G401 (cell line): ENCODE measurements at regions not wholly inside any gene's neighbourhood (a gene's known extent, or its start where the extent isn't known, plus 50 kb on each side); places are given as distances from the start of the nearest gene placed in this dataset.

Source experiments
- DNase-seq: peaks from one replicate; pipeline ENCODE4 v3.0.0-alpha.2; 2015; ENCODE audit warnings: low spot score
- in situ Hi-C: cut with HindIII; loops from 2 replicates; pipeline ENCODE4 v1.10.0; 2016; ENCODE audit warnings: low sequenced_read_pairs, mixed read lengths

DNA sequence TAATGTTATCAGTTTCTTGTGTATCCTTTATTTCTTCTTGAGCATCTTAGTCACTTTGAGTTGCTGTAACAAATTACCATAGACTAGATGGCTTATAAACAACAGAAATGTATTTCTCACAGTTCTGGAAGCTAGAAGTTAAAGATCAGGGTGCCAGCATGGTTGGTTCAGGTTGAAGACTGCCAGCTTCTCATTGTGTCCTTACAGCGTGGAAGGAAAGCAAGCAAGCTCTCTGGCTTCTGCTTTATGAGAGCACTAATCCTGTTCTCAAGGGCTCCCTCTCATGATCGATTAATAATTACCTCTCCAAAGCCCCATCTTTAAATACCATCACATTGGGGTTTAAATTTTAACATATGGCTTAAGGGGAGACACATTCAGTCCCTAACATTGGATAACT lies 497.2 kb downstream of the RAPGEF2 start:
- peak; percentile 15 for DNase-seq
- in situ Hi-C loops, result no loop called here

DNA sequence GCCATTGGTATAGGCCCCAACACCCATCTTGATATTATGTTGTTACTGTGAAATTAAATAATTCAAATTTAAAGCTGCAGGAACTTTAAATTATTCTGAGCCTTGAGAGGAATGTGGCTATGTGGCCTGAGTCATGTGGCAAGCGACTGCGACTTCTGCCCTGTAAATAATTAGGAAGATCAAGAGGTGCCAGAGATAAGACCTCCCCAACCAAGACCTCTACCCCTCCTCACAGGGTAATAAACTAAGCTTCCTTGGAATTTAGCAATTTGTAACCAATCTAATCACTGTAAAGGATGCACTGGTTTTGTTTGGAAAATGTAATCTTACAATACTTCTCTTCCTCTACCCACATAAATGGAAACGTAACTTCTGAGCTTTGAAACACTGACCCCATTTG lies 501.9 kb downstream of the RAPGEF2 start:
- in situ Hi-C loops, result no loop called here
- DNase-seq, result no peak

GRCh38 chr4:159606835-159607234 lies 504.0 kb downstream of the RAPGEF2 start:
- in situ Hi-C loops, result no loop called here
- DNase-seq, result no peak

DNA sequence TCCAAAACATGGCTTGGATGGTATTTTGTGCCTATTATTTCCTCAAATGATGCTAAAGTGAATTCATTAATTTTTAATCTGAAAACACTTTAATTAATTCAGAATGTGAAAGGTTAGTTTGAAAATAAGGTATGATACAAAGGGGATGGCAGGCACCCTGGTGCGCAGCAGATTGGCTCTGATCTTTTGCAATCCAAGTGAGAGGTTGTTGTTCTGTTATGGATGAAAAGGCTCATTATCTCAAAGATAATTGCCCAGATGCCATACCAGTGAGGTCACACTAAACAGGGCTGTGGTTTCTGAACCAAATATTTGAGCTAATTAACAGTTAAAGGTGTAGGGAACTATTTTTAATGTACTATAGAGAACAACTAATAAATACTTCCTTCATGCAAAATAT lies 504.9 kb downstream of the RAPGEF2 start:
- peak; percentile 94 for DNase-seq
- in situ Hi-C loops, result no loop called here

- peak; percentile 30 for DNase-seq
- in situ Hi-C loops, result no loop called here
These were observed 505.6 kb downstream of the RAPGEF2 start for GRCh38 chr4:159608436-159608835.

GRCh38 chr4:159632031-159632430 lies 529.2 kb downstream of the RAPGEF2 start:
- no peak for DNase-seq
- in situ Hi-C loops, result no loop called here

DNA sequence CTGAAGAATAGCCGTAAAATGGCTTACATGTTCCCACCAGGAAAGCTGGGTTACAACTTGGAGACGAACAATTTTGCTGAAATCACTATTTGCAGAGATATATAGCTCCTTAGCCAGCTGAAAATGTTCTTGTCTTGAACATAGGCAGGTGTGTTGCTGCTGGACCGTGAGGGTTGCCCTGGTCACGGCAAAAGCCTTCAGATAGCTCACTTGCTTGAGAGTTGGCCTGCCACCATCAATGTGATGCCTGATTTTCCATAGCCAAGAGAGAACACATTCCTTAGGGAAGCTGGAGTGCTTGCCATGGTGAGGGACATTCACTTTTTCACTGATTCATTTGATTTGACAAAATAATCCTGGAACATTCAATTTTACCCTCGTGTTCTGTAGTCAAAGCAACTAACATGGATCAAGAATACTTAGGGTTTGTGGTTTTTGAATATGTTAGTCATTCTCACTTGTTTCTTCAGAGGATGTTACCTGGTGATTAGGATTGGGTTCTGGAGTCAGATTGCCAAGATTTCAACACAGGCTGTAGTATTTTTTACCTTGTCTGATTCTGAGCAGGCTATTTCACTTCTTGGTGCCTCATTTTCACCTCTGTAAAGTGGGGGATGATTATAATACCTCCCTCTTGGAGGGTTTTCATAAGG lies 536.9 kb downstream of the RAPGEF2 start:
- peak; percentile 19 for DNase-seq
- in situ Hi-C loops, result no loop called here

DNA sequence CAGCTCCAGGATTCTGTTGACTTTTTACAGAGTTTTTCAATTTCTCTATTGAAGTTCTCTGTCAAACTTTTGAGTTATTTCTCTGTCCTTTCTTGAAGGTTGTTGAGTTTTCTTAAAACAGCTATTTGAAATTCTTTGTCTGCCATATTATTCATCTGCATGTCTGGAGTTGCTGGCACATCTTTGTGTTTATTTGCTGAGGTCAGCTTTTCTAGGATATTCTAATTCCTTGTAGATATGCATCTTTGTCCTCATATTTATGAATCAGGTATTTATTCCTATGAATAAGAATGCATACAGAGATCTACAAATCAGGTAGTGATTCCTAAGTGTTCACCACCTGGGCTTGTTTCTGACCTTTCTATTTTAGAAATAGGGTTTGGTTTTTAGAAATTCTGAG lies 546.4 kb downstream of the RAPGEF2 start:
- DNase-seq, result no peak
- in situ Hi-C loops, result no loop called here

DNA sequence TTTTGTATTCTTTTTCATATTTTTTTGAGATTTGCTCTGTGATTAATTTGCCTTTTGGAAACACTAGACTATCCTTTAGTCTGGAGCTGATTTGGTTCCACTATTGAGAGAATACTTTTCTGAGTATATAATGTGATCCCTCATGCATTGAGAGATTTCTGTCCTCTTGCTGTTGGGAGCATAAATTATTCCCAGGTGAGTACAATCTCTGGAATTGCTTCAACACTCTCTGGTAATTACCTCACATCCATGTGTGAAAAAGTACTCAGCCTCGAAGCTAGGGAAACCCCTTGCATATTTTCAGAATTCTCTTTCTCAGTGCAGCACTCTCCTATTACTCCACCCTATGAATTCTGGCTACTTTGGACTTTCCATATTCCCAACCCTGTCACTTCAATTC lies 550.0 kb downstream of the RAPGEF2 start:
- in situ Hi-C loops, result no loop called here
- no peak for DNase-seq

GRCh38 chr4:159655547-159655946 lies 552.7 kb downstream of the RAPGEF2 start:
- in situ Hi-C loops, result no loop called here
- no peak for DNase-seq

- in situ Hi-C loops, result no loop called here
- DNase-seq, result no peak
These were observed 566.2 kb downstream of the RAPGEF2 start for GRCh38 chr4:159669094-159669493.

GRCh38 chr4:159673221-159673620 lies 570.3 kb downstream of the RAPGEF2 start:
- in situ Hi-C loops, result no loop called here
- no peak for DNase-seq

DNA sequence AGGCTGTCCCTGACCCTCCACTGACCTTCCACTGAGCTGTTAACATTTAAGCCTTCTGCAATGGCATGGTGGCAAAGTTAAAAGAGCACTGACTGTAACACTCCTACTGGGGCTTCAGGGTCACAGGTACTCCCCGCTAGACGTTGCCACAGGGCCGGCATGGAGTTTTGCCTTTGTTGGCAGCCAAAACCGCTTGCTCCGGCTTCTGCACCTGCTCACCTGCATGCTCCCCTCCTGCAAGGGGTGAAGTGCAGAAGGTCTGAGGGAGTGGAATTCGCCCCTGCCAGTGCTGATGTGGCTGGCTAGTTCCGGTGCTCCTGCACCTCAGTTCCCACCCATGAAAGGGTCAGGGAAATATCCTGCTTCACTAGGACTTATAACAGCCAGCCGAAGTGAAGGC lies 571.4 kb downstream of the RAPGEF2 start:
- in situ Hi-C loops, result no loop called here
- no peak for DNase-seq

- in situ Hi-C loops, result no loop called here
- no peak for DNase-seq
These were observed 574.6 kb downstream of the RAPGEF2 start for GRCh38 chr4:159677521-159677920.

DNA sequence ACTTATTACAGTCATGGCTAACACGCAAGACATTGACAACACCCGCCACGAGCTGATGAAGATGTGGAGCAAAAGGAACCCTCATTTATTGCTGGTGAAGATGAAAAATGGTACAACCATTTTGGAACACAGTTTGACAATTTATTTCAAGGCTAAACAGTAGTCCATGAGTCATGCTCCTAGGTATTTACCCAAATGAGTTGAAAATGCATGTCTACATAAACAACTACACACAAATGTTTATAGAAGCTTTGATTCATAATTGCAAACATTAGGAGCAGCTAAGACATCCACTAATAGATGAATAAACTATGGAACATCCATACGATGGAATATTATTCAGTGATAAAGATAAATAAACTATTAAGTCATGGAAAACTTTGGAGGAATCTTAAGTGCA lies 580.1 kb downstream of the RAPGEF2 start:
- DNase-seq, result no peak
- in situ Hi-C loops, result no loop called here

DNA sequence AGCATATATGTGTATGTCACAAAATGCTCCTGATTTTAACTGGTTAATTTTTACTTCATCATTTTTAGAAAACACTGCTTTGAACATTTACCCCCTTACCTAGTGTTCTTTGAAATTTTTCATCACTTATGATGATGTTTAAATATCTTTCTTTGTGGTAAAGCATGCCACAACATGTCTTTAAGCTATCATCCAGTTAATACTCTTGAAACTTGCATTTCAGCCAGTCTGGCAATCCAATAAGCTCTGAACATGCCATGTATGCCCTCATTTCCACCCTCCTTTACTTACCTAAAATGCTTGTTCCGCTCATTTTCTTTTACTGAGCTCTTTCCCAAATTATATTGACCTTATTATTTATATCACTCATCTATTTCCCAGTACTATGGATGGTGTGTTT lies 581.2 kb downstream of the RAPGEF2 start:
- in situ Hi-C loops, result no loop called here
- no peak for DNase-seq

DNA sequence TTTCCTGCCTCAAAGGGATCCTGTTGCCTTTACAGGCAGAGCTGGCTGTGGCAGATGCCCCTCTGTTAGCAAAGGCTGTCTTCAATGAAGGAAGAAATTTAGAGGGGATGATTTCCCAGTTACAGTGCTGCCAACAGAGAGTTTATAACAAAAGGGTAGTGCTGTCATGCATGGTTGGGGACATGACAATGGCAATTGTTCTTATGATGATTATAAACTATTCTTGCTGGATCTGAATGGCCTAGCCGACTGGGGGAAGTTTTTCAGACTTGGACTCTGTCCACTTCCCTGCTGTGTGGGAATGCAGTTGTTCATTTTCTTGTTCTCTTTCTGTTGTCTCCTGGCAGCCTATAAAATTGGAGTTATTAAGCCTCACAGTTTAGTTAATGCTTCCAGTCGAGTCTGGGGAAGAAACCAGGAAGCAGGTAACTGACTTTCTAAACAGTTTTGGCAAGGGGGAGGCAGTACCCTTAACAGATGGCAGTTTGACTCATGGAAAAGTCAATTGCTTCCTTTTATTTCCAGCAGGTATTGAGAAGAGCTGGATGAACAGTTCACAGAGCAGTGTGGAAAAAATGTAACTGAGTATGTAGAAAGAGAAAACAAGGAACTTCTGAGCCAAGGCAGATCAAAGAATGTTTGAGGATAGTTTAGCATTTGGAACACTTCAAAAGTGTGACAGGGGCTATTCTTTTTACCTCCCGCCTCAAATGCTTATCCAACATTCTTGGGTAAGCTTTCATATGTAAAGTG lies 582.6 kb downstream of the RAPGEF2 start:
- in situ Hi-C loops, result no loop called here

DNA sequence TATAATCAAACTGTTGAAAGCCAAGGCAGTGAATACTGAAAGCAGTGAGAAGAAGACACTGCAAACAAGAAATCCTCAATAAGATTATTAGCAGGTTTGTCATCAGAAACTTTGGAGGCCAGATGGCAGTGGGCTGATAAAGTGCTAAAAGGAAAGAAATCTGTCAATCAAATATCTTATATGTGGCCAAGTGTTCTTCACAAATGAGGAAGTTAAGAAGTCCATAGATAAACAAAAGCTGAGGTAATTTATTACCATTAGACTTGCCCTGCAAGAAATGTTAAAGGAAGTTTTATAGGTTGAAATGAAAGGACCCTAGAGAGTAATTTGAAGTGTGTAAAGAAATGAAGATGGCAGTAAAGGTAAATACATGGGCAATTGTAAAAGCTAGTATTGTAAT lies 586.6 kb downstream of the RAPGEF2 start:
- in situ Hi-C loops, result no loop called here
- DNase-seq, result no peak

More for the DNA sequence above, 582.6 kb downstream of the RAPGEF2 start:
- peak; percentile 29 for DNase-seq

DNA sequence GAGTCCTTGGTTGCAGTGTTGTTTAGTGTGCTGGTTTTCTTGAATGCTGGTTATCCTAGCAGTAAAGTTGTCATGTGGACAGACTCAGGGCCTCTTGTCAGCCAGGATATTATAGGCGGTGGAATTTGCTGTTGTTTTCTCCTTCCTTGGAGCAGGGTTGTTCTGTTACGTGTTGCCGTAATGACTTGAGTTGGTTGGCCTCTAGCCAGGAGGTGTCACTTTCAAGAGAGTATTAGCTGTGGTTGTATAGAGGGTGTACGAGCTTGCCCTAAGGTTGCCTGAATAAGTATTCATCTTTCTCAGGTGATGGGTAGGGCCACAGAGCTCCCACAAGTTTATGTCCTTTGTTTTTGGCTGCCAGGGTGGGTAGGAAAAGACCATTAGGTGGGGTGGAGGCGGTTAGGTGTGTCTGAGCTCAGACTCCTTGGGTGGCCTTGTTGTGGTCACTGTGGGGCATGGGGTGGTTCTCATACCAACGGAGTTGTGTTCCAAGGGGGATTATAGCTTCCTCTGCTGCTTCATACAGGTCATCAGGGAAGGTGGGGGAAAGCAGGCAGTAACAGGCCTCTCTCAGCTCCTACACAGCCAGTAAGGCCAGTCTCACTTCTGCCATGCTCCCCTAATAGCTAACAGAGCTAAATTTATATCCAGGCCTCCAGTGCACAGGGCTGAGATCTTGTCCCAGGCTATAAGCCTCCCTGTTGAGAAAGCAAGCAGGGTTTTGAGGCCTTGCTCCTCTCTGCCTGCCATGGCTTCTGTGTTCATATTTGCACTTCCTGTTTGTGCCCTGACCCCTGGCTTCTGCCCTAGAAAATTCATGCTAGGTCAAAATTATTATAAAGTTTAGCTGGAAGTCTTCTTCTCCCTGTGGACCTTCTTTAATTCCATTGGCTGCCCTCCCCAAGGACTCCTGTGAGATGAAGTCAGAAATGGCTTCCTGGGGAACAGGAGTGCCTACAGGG lies 594.7 kb downstream of the RAPGEF2 start:
- in situ Hi-C loops, result no loop called here
- DNase-seq, result no peak

GRCh38 chr4:159698336-159698735 lies 595.5 kb downstream of the RAPGEF2 start:
- DNase-seq, result no peak
- in situ Hi-C loops, result no loop called here
